HUES48 (cell line): ENCODE measurements at regions not wholly inside any gene's neighbourhood (a gene's known extent, or its start where the extent isn't known, plus 50 kb on each side); places are given as distances from the start of the nearest gene placed in this dataset.

ENCODE experiments used
- H3K27ac ChIP-seq: one replicate; pipeline ENCODE4 v1.7.0; 2013; ENCODE audit warnings: low read depth, low read length, inconsistent platforms
- H3K27me3 ChIP-seq: 2 replicates; pipeline ENCODE4 v1.6.1; 2013; ENCODE audit warnings: mild to moderate bottlenecking, low read length; ENCODE audit not compliant: control insufficient read depth, insufficient read depth
- H3K36me3 ChIP-seq: 2 replicates; pipeline ENCODE4 v1.6.1; 2013; ENCODE audit warnings: low read length; ENCODE audit not compliant: control insufficient read depth, insufficient read depth
- H3K4me1 ChIP-seq: 2 replicates; pipeline ENCODE4 v1.6.1; 2013; ENCODE audit warnings: mild to moderate bottlenecking, low read length; ENCODE audit not compliant: control insufficient read depth, insufficient read depth
- H3K4me3 ChIP-seq: 2 replicates; pipeline ENCODE4 v1.5.1; 2013; ENCODE audit warnings: mild to moderate bottlenecking, low read depth, low read length
- H3K9ac ChIP-seq: 2 replicates; pipeline ENCODE4 v1.6.1; 2013; ENCODE audit warnings: mild to moderate bottlenecking, low read depth, low read length, moderate library complexity
- H3K9me3 ChIP-seq: 2 replicates; pipeline ENCODE4 v1.6.1; 2013; ENCODE audit warnings: low read length; ENCODE audit not compliant: control insufficient read depth, insufficient read depth

DNA sequence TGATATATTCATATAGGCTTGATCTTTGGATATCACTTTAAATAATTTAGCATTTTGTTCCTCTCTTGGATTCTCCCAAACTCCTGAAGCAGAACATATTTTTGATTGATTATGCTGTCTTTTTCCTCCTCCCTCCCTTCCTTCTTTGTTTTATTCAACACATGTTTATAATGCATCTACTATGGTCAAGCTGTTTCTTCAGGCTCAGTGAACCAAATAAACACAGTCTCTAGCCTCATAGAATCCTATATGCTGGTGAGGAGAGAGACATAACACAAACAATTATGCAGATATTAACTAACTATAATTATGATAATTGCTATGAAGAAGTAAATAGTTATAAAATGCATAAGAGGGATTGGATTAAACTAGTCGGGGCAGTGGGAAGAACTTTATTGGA is 1023.6 kb upstream of the RAG2 start:
- no peak overlapping the region for H3K9ac ChIP-seq
- H3K27ac ChIP-seq = no peak overlapping the region
- no peaks in the 10 kb centered on the region; the same call in 1 of the 2 replicates for H3K27me3 ChIP-seq
- no peaks in the 10 kb centered on the region for H3K36me3 ChIP-seq
- H3K9me3 ChIP-seq = peaks cover 7% of the 10 kb centered on the region; the same call in 1 of the 2 replicates
- no peak overlapping the region for H3K4me3 ChIP-seq
- 0 out of 2 replicates have a peak, but pooled peaks cover 6% of the 10 kb centered on the region for H3K4me1 ChIP-seq

DNA sequence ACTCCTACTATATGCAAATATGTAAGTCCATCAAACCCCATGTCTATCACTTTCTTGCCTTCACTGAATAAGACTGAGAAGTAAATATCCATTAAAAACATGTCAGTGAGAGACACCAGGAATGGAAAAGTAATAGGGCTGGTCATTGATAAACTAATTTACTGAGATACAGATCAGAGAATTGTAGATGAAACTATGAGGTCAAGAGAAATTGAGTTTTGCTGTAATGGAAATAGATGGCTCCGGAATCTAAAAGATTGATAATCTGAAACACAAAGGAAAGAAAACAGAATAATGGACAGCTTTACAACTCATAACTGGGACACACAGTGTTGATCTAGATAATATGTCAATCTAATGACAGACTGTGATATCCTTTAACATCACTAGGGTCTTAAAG is 1018.3 kb upstream of the RAG2 start:
- H3K9me3 ChIP-seq = peaks cover 7% of the 10 kb centered on the region; the same call in 1 of the 2 replicates
- H3K36me3 ChIP-seq = no peaks in the 10 kb centered on the region
- H3K4me1 ChIP-seq = peaks cover 6% of the 10 kb centered on the region; the same call in 1 of the 2 replicates
- H3K9ac ChIP-seq = no peak overlapping the region
- no peaks in the 10 kb centered on the region; the same call in 1 of the 2 replicates for H3K27me3 ChIP-seq
- H3K4me3 ChIP-seq = no peak overlapping the region
- H3K27ac ChIP-seq = no peak overlapping the region

DNA sequence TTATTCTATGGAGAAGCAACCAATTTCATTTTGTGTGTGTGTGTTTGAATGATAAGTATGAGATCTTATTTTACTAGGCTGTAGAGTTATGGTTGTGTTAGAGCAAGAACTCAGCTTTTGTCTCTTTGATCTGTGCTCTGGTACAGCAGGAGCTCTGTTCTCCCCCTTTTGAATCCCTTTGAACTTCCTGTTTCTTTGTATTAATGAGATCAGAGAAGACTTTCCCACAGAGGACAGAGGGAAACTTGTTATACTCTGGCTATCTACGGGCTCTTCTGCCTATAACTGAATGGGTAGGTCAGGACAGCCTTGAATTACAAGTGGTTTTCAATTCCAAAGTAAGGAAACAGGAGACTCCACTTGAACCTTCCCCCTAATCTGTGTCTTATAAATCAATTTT is 1015.0 kb upstream of the RAG2 start:
- H3K9me3 ChIP-seq = no peaks in the 10 kb centered on the region
- H3K36me3 ChIP-seq = no peaks in the 10 kb centered on the region
- no peak overlapping the region for H3K9ac ChIP-seq
- no peaks in the 10 kb centered on the region; the same call in 1 of the 2 replicates for H3K27me3 ChIP-seq
- no peak overlapping the region for H3K4me3 ChIP-seq
- H3K4me1 ChIP-seq = no peaks in the 10 kb centered on the region; the same call in 1 of the 2 replicates
- no peak overlapping the region for H3K27ac ChIP-seq

DNA sequence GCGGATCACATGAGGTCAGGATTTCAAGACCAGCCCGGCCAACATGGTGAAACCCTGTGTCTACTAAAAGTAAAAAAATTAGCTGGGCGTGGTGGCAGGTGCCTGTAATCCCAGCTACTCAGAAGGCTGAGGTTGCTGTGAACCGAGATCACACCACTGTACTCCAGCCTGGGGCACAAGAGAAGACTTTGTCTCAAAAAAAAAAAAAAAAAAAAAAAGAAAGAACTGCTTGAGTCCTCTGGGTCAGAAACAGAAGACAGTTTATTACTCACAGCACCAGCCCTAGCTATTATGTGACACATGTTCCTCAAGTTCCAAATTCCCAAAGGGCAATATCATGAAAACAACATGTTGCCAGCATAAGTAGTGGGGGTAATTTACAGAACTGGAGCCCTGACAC is 1014.1 kb upstream of the RAG2 start:
- Histone ChIP-seq H3K4me1 (no peaks in the 10 kb centered on the region; the same call in 1 of the 2 replicates), H3K9me3 (no peaks in the 10 kb centered on the region), H3K36me3 (no peaks in the 10 kb centered on the region), H3K9ac (no peak overlapping the region), H3K27me3 (no peaks in the 10 kb centered on the region; the same call in 1 of the 2 replicates), H3K4me3 (no peak overlapping the region), H3K27ac (no peak overlapping the region)

DNA sequence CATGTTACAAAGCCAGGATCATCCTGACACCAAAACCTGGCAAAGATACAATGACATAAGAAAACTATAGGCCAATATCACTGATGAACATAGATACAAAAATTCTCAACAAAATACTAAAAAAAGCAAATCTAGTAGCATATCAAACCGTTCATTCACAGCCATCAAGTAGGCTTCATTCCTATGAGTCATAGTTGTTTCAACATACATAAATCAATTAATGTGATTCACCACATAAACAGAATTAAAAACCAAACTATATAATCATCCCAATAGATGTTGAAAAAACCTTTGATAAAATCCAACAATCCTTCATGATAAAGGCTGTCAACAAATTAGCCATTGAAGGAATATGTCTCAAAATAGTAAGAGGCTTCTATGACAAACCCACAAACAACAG is 1007.2 kb upstream of the RAG2 start:
- Histone ChIP-seq H3K9ac (no peak overlapping the region), H3K9me3 (no peaks in the 10 kb centered on the region), H3K27me3 (no peaks in the 10 kb centered on the region), H3K27ac (no peak overlapping the region), H3K4me3 (no peak overlapping the region), H3K4me1 (no peaks in the 10 kb centered on the region), H3K36me3 (no peaks in the 10 kb centered on the region)

DNA sequence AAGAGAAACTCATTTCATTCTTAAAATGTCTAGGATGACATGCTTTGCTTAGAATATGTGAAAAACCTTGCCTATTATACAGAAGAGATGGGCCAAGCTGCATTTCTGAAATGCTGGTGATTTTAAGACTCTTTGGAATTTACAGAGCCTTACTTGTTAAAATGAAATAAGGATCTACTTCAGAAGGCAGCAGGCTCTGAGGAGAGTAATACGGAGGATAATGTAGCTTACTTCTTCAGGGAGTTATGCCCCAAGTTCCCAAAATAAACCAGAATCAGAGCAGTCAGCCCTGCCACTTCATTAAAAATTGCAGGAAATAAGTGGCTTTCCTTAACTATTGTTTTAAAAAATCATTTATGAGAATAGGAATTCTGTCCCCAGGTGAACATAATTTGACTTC is 1000.3 kb upstream of the RAG2 start:
- Histone ChIP-seq H3K9ac (no peak overlapping the region), H3K36me3 (no peaks in the 10 kb centered on the region), H3K4me3 (no peak overlapping the region), H3K9me3 (no peaks in the 10 kb centered on the region), H3K4me1 (peaks cover 16% of the 10 kb centered on the region), H3K27me3 (no peaks in the 10 kb centered on the region), H3K27ac (peak overlapping the region; percentile 6)

DNA sequence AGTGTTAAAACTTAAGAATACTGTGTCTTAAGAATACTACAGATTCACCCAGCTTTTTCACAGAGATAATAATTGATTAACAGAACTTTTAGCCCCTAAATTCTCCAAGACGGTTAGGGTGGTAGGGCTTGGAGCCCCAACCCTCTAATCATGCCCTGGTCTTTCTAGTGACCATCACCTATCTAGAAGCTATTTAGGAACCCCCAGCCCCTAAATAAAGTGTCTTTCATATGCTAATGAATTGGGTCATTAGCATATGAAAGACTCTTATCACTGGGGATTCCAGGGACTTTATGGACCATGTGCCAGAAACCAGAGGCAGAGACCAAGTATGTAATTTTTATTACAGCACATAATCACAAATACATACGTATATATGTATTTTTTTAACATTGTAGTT is 999.7 kb upstream of the RAG2 start:
- H3K27me3 ChIP-seq = no peaks in the 10 kb centered on the region
- no peaks in the 10 kb centered on the region for H3K9me3 ChIP-seq
- H3K4me3 ChIP-seq = no peak overlapping the region
- H3K36me3 ChIP-seq = no peaks in the 10 kb centered on the region
- H3K4me1 ChIP-seq = peaks cover 16% of the 10 kb centered on the region
- no peak overlapping the region for H3K27ac ChIP-seq
- H3K9ac ChIP-seq = no peak overlapping the region

DNA sequence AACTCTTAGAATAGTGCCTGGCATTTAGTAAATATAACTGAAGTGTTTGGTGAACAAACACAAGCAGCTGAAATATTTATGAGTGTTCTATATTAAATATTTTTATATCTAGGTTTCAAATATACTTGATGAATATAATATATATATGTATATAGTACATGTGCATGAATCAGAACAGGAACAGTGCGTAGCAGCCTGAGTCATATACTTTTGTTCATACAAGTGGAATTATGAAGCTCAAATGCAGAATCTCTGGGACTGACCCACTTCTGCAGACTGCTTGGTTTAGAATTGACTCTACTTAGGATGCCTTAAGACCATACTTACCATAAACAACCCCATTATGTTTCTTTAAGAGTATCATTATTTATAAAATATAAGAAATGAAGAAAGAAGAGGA is 997.8 kb upstream of the RAG2 start:
- Histone ChIP-seq H3K27ac (no peak overlapping the region), H3K36me3 (no peaks in the 10 kb centered on the region), H3K4me3 (no peak overlapping the region), H3K9me3 (no peaks in the 10 kb centered on the region), H3K9ac (no peak overlapping the region), H3K4me1 (peaks cover 16% of the 10 kb centered on the region), H3K27me3 (no peaks in the 10 kb centered on the region)

DNA sequence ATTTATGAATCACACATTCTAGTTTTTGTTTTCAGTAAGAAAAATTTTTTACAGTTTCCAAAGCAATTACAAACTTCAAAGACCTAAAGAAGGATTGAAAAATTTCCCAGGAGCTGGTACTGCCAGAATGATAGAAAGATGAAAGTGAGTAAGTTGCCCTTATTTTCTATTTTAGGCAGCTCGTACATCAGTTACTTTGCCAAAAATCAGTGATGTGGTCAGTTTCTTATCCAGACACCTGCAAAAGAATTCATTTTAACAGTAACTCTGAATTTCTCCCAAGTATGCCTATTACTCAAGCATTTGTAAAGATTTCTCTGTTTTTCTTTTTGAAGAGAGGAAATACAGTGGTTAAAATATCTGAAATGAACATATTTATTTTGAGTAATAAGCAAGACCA is 976.3 kb upstream of the RAG2 start:
- H3K36me3 ChIP-seq = no peaks in the 10 kb centered on the region
- H3K4me1 ChIP-seq = no peaks in the 10 kb centered on the region
- no peaks in the 10 kb centered on the region; the same call in 1 of the 2 replicates for H3K9me3 ChIP-seq
- H3K27me3 ChIP-seq = no peaks in the 10 kb centered on the region
- H3K27ac ChIP-seq = no peak overlapping the region
- H3K4me3 ChIP-seq = no peak overlapping the region
- no peak overlapping the region for H3K9ac ChIP-seq

DNA sequence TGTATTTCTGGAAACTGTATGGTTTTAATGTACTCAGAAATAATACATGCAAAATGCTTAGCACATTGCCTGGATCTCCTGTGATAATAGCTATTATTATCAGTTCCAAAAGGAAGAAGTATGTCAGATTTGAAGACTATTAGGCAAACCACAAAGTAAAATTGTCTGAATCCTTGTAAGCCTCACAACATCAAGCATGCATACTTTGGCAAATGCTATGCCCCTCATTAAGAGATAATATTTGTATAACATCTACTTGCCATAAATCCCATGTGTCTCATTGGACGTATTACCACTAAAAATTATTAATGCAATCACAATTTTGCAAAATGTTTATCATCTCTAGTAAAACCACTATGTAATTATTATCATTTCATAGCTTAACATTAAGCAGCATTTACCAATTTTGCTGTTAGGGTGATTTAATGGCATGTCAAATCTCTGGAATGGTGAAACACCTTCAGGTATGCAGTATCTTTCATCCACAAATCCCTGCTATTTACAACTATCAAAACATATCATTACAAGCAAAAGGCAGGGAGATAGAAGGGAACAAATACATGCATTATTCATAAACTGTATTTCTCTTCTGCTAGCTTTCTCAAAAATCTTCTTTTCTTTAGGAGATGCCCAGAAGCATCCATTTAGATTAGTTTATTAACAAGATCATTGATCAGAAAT is 974.6 kb upstream of the RAG2 start:
- Histone ChIP-seq H3K27me3 (no peaks in the 10 kb centered on the region), H3K4me3 (no peak overlapping the region), H3K27ac (no peak overlapping the region), H3K9ac (no peak overlapping the region), H3K36me3 (no peaks in the 10 kb centered on the region), H3K4me1 (no peaks in the 10 kb centered on the region), H3K9me3 (no peaks in the 10 kb centered on the region; the same call in 1 of the 2 replicates)

DNA sequence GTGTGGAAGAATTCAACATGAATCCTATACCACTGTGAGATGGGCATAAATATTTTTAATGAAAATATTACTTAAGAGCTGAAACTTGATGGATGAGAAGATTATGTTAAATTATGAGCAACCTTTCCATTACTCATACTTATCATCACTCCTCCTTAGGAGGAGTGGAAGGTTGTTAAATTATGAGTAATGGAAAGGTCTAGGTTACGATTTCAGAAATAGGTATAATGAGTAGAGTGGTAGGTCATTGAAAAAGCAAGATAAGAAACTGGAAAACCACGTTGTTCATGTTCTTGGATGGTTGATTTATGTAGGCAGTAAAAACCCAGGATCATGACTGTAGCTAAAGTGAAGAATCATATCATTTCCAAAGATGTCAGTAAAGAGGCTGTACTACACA is 973.2 kb upstream of the RAG2 start:
- H3K4me1 ChIP-seq = no peaks in the 10 kb centered on the region
- no peaks in the 10 kb centered on the region; the same call in 1 of the 2 replicates for H3K9me3 ChIP-seq
- no peak overlapping the region for H3K27ac ChIP-seq
- no peak overlapping the region for H3K9ac ChIP-seq
- H3K27me3 ChIP-seq = no peaks in the 10 kb centered on the region
- H3K4me3 ChIP-seq = no peak overlapping the region
- no peaks in the 10 kb centered on the region for H3K36me3 ChIP-seq
